HG03196 (cell line): ENCODE measurements at regions not wholly inside any gene's neighbourhood (a gene's known extent, or its start where the extent isn't known, plus 50 kb on each side); places are given as distances from the start of the nearest gene placed in this dataset.
"Not testable (repeated sequence)": the region's sequence is repeated elsewhere in the genome, so short reads cannot be mapped to it uniquely, and the experiment has no call there.

Source experiments
- ATAC-seq: cut with Tn5 transposase; IDR thresholded peaks from one replicate; pipeline ENCODE4 v1.9.1; 2021; ENCODE audit not compliant: unreplicated experiment

- not testable (repeated sequence) for ATAC-seq
Observed at GRCh38 chr14:43326501-43327407, 1180.3 kb downstream of the FSCB start.

GRCh38 chr14:43316427-43316826 is 1190.7 kb downstream of the FSCB start:
- no peak for ATAC-seq

DNA sequence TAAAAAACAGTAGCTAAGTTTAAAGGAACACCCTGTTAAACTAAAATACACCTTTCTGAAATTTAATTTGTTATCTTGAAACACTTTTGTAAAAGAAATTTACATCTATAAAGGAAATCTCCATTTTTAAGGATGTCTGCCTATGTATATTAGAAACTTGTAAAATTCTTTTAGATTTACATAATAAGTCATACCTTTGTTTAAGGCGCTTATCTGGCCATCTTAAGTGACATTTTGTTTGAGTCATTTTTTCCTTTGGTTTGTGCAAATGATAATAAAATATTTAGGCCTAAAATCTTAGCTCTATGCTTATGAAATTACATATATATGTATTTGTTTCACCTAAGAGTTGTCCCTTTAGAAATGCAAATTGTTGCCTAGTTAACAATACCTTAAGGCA is 1193.4 kb downstream of the FSCB start:
- ATAC-seq = no peak

GRCh38 chr14:43308421-43309110 is 1198.5 kb downstream of the FSCB start:
- ATAC-seq = no peak

- ATAC-seq = no peak
Observed at GRCh38 chr14:43307836-43308235, 1199.2 kb downstream of the FSCB start.

GRCh38 chr14:43306053-43306452 is 1201.0 kb downstream of the FSCB start:
- no peak for ATAC-seq

DNA sequence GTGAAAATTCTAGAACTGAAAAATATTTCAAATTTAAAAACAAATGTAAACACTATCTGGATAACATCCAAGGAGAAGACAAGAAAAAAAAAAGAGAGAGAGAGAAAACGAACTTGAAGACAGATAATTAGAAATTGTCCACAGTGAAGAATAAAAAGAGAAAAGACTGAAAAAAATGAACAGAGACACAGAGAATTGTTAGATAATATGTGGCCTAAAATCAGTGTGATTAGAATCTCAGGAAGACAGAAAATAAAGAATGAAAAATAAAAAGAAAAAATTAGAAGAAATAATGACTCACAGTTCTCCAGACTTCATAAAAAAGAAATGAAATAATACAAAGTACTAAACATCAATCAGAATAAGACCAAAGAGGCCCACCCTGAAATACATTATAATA is 1209.3 kb downstream of the FSCB start:
- no peak for ATAC-seq

- ATAC-seq = not testable (repeated sequence)
Observed at GRCh38 chr14:43296061-43296460, 1211.0 kb downstream of the FSCB start.

GRCh38 chr14:43285575-43285974 is 1221.5 kb downstream of the FSCB start:
- no peak for ATAC-seq

DNA sequence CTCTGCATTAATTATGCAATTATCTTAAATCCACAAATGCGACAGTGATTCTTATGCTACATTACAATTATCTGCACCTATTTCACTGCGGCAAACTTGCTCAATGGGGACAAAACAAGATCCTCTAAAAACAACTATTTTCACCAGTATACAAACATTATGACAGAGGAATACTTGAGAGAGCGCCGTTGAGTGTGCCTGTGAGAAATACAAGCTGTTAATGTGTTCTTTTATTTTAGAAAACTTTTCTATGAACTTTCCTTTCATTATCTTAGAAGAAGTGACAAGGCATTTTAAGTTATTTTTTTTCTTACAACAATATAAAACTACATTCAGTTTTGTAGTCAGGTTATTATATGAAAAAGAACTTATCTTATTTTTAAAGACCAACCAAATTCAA is 1247.0 kb downstream of the FSCB start:
- ATAC-seq = no peak

DNA sequence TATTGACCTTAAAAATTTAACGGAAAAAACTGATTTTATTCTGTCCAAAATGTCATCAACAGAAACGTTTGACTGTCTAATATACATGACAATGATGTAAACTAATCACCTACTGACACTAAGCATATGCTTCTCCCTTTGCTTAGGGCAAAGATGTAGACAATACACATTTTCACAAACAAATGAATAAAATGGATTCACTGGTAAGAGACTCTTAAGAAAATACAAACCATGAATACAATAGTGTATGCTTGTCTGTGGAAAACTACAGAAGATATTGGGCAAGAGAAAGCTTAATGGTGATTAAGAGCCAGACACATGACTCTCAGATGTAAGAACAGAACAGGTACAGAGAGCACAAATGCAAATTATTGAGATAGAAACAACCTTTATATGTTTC is 1248.7 kb downstream of the FSCB start:
- no peak for ATAC-seq

- not testable (repeated sequence) for ATAC-seq
Observed at GRCh38 chr14:43256996-43257395, 1250.1 kb downstream of the FSCB start.

- no peak for ATAC-seq
Observed at GRCh38 chr14:43252866-43253265, 1254.2 kb downstream of the FSCB start.

DNA sequence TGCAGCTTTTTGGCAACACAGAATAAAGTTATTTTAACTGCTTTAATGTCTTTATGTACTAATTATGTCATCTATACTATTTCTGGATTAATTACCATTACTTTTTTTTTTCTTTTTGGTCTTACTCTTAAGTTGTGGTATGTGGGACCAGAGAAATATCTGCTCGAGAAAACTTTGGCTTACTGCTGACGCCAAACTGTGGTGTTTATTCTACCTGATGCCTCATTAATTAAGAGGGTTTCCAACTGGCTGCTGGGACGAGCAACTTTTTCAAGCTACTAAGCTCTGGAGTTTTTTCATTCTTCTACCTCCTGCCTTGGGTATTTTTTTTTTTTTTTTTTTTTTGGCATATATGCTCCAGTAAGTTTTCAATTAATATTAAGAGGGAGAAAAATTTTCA is 1257.5 kb downstream of the FSCB start:
- no peak for ATAC-seq

DNA sequence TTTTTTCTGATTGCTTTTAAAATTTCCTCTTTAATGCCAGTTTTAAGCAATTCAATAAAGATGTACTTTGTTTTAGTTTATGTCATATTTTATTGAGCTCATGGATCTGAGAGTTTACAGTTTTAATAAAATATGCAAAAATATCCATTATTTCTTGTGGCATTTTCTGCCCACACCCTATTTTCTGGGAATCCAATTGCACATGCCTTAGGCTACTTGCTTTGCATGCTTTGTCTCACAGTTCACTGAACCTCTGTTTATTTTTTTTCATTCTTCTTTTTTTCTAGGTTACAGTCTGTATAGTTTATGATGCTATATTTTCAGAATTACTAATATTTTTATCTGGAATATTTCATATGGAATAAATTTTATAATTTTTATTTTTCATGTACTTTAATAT is 1258.0 kb downstream of the FSCB start:
- no peak for ATAC-seq

GRCh38 chr14:43247877-43248276 is 1259.2 kb downstream of the FSCB start:
- ATAC-seq = no peak

DNA sequence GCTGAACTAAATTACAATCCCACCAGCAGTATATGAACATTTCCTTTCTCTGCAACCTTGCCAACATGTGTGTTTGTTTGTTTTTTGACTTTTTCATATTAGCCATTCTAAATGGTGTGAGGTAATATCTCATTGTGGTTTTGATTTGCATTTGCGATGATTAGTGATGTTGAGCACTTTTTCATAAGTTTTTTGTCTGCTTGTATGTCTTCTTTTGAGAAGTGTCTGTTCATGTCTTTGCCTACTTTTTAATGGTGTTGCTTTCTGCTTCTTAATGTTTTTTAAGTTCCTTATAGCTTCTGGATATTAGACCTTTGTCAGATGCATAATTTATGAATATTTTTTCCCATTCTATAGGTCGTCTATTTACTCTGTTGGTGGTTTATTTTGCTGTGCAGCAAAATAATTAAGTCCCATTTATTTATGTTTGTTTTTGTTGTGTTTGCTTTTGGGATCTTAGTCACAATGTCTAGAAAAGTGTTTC is 1262.9 kb downstream of the FSCB start:
- no peak for ATAC-seq

- no peak for ATAC-seq
Observed at GRCh38 chr14:43243168-43243567, 1263.9 kb downstream of the FSCB start.

GRCh38 chr14:43232261-43232660 is 1274.8 kb downstream of the FSCB start:
- no peak for ATAC-seq

- ATAC-seq = no peak
Observed at GRCh38 chr14:43215524-43215923, 1291.6 kb downstream of the FSCB start.

- no peak for ATAC-seq
Observed at GRCh38 chr14:43207189-43207588, 1299.9 kb downstream of the FSCB start.

- ATAC-seq = no peak
Observed at GRCh38 chr14:43204816-43205215, 1302.3 kb downstream of the FSCB start.
